ENCODE measurements at regions not wholly inside any gene's neighbourhood (a gene's known extent, or its start where the extent isn't known, plus 50 kb on each side); places are given as distances from the start of the nearest gene placed in this dataset.

DNA sequence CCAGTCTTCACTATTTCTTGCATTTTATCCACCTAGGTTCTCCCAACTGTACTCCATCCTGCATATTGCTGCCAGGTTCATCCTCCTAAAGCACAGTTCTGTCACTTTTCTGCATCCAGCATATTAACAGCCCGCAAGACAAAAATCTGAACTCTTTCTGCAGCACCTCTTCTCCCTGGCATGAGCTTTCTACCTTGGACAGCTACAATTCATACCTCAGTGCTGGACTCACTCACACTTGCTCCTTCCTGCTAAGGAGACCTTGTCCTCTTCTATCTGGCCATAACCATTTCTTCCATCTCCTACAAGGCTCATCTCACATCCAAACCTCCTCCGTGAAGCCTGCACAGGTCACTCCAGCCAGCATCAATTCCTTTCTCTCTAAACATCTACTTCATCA lies 170.1 kb upstream of the GRIP1 start:
- FAIRE-seq (peak; percentile 29), DNase-seq (ENCODE audit: low read depth, low spot score) (no peak)
- Histone ChIP-seq H3K9ac (ENCODE audit: control insufficient read depth, extremely low read depth, insufficient read depth, low read length) (no peak overlapping the region), H3K4me3 (ENCODE audit: control insufficient read depth in 2 of 3, extremely low read depth in 1 of 3, insufficient read depth in 2 of 3, low read depth in 1 of 3, low read length in 3 of 3) (no peak overlapping the region), H3K4me1 (ENCODE audit: control insufficient read depth, extremely low read depth, insufficient read depth, low read length) (no peaks in the 10 kb centered on the region), H3K36me3 (ENCODE audit: control insufficient read depth in 2 of 2, extremely low read depth in 1 of 2, insufficient read depth in 2 of 2, low read length in 2 of 2) (no peaks in the 10 kb centered on the region), H3K27me3 (ENCODE audit: control insufficient read depth, extremely low read depth, insufficient read depth, low read length) (no peaks in the 10 kb centered on the region), H3K4me2 (ENCODE audit: control insufficient read depth, extremely low read depth, insufficient read depth, low read depth, low read length) (no peak overlapping the region), H4K20me1 (ENCODE audit: control insufficient read depth, extremely low read depth, insufficient read depth, low read length) (no peaks in the 10 kb centered on the region), H2AFZ (ENCODE audit: control insufficient read depth, low read length) (no peak overlapping the region), H3K9me3 (ENCODE audit: control insufficient read depth, low read depth, low read length) (no peaks in the 10 kb centered on the region), H3K79me2 (ENCODE audit: control insufficient read depth, insufficient read depth, low read length) (no peaks in the 10 kb centered on the region), H3K27ac (ENCODE audit: control insufficient read depth, insufficient read depth, low read length) (no peak overlapping the region), H3K9me1 (ENCODE audit: control insufficient read depth, extremely low read depth, insufficient read depth, low read length) (no peaks in the 10 kb centered on the region)
- dilution Hi-C loops (cut with MboI; ENCODE audit: extremely low pct_ligation_motif_present, low sequenced_read_pairs): no loop called here
- TF ChIP-seq CTCF (optimal IDR thresholded peaks at IDR 0.05 in 1 of 3, IDR thresholded peaks at IDR 0.05 in 1 of 3, conservative IDR thresholded peaks at IDR 0.05 in 1 of 3; ENCODE audit: extremely low read depth in 1 of 3, insufficient read depth in 2 of 3, low read length in 3 of 3): no peak
- no peak for TF ChIP-seq EZH2 (IDR thresholded peaks at IDR 0.05; ENCODE audit: low read length)

GRCh38 chr12:66851134-66851533 lies 172.3 kb upstream of the GRIP1 start:
- no peaks in the 10 kb centered on the region for H3K36me3 ChIP-seq (ENCODE audit: control insufficient read depth in 2 of 2, extremely low read depth in 1 of 2, insufficient read depth in 2 of 2, low read length in 2 of 2)
- no peak overlapping the region for H3K4me2 ChIP-seq (ENCODE audit: control insufficient read depth, extremely low read depth, insufficient read depth, low read depth, low read length)
- no peaks in the 10 kb centered on the region for H4K20me1 ChIP-seq (ENCODE audit: control insufficient read depth, extremely low read depth, insufficient read depth, low read length)
- dilution Hi-C loops (cut with MboI; ENCODE audit: extremely low pct_ligation_motif_present, low sequenced_read_pairs): no loop called here
- FAIRE-seq: no peak
- H2AFZ ChIP-seq (ENCODE audit: control insufficient read depth, low read length): no peak overlapping the region
- no peaks in the 10 kb centered on the region for H3K9me1 ChIP-seq (ENCODE audit: control insufficient read depth, extremely low read depth, insufficient read depth, low read length)
- H3K79me2 ChIP-seq (ENCODE audit: control insufficient read depth, insufficient read depth, low read length): no peaks in the 10 kb centered on the region
- H3K27me3 ChIP-seq (ENCODE audit: control insufficient read depth, extremely low read depth, insufficient read depth, low read length): no peaks in the 10 kb centered on the region
- no peaks in the 10 kb centered on the region for H3K4me1 ChIP-seq (ENCODE audit: control insufficient read depth, extremely low read depth, insufficient read depth, low read length)
- no peak for TF ChIP-seq EZH2 (IDR thresholded peaks at IDR 0.05; ENCODE audit: low read length)
- no peak for TF ChIP-seq CTCF (optimal IDR thresholded peaks at IDR 0.05 in 1 of 3, IDR thresholded peaks at IDR 0.05 in 1 of 3, conservative IDR thresholded peaks at IDR 0.05 in 1 of 3; ENCODE audit: extremely low read depth in 1 of 3, insufficient read depth in 2 of 3, low read length in 3 of 3)
- no peak for DNase-seq (ENCODE audit: low read depth, low spot score)
- no peak overlapping the region for H3K4me3 ChIP-seq (ENCODE audit: control insufficient read depth in 2 of 3, extremely low read depth in 1 of 3, insufficient read depth in 2 of 3, low read depth in 1 of 3, low read length in 3 of 3)
- no peak overlapping the region for H3K9ac ChIP-seq (ENCODE audit: control insufficient read depth, extremely low read depth, insufficient read depth, low read length)
- H3K9me3 ChIP-seq (ENCODE audit: control insufficient read depth, low read depth, low read length): no peaks in the 10 kb centered on the region
- no peak overlapping the region for H3K27ac ChIP-seq (ENCODE audit: control insufficient read depth, insufficient read depth, low read length)

Measured in keratinocyte (primary cell).